ENCODE measurements at regions not wholly inside any gene's neighbourhood (a gene's known extent, or its start where the extent isn't known, plus 50 kb on each side); places are given as distances from the start of the nearest gene placed in this dataset.

GRCh38 chr1:99559166-99559565 is 86.7 kb upstream of the PALMD start:
- TF ChIP-seq EZH2 (IDR thresholded peaks at IDR 0.05; ENCODE audit: borderline replicate concordance, low read depth, low read length, poor library complexity, severe bottlenecking) (no peak), CTCF (conservative IDR thresholded peaks at IDR 0.05; ENCODE audit: low read depth, low read length) (no peak)

Measured in A673 (cell line).